ENCODE measurements at regions not wholly inside any gene's neighbourhood (a gene's known extent, or its start where the extent isn't known, plus 50 kb on each side); places are given as distances from the start of the nearest gene placed in this dataset.

GRCh38 chr5:8491254-8491653, 622.3 kb downstream of the MTRR start:
- TF ChIP-seq POLR2A (IDR thresholded peaks at IDR 0.05; ENCODE audit: low read depth, low read length) (no peak), POLR2AphosphoS5 (IDR thresholded peaks at IDR 0.05; ENCODE audit: insufficient read depth, low read depth, low read length) (no peak), FOS (IDR thresholded peaks at IDR 0.05; ENCODE audit: borderline replicate concordance, insufficient read depth, low read length) (no peak), CTCF (IDR thresholded peaks at IDR 0.05; ENCODE audit: extremely low read depth in 1 of 2, insufficient read depth in 1 of 2, low read depth in 1 of 2, low read length in 2 of 2) (no peak)
- TF ChIP-seq, protein P1, sequence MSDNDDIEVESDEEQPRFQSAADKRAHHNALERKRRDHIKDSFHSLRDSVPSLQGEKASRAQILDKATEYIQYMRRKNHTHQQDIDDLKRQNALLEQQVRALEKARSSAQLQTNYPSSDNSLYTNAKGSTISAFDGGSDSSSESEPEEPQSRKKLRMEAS (IDR thresholded peaks at IDR 0.05; ENCODE audit: insufficient read depth, insufficient read length) = no peak

Data from endothelial cell of umbilical vein (primary cell).